IMR-90 (cell line): ENCODE measurements at regions not wholly inside any gene's neighbourhood (a gene's known extent, or its start where the extent isn't known, plus 50 kb on each side); places are given as distances from the start of the nearest gene placed in this dataset.

Experiments
- CHD1 ChIP-seq: IDR thresholded peaks from 2 replicates; pipeline ENCODE4 v1.6.1; 2012; ENCODE audit warnings: low read depth, low read length, improper control_type of control experiment
- MAZ ChIP-seq: IDR thresholded peaks from 2 replicates; pipeline ENCODE4 v1.6.1; 2012; ENCODE audit warnings: low read depth, mild to moderate bottlenecking, low read length, improper control_type of control experiment, moderate library complexity, borderline replicate concordance
- POLR2A ChIP-seq: IDR thresholded peaks from 2 replicates; pipeline ENCODE4 v1.6.1; 2012; ENCODE audit warnings: mild to moderate bottlenecking, low read depth, low read length
- RAD21 ChIP-seq: IDR thresholded peaks from 2 replicates; pipeline ENCODE4 v1.6.1; 2012; ENCODE audit warnings: low read length, improper control_type of control experiment
- TF ChIP-seq, protein P1 (sequence below): conservative IDR thresholded peaks from 2 replicates; pipeline ENCODE4 v1.5.1; 2012; ENCODE audit warnings: mild to moderate bottlenecking, low read depth, low read length, improper control_type of control experiment

DNA sequence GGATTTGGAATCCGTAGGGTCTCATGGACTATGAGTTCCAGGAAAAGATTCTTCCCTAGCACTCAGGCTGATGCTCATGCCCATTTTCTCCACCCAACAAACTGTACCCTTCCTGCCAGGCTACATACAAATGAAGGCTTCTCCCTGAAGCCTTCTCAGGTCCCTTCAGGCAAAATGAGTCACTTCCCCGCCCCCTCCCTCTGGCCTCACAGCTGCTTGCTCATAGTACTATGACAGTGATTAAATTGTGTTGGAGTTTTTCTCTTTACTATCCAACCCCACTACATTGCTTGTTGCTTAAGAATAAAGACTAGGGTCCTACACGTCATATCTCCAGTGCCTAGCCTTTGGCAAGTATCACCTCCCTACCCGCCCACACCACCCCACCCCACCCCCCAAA is 207.6 kb upstream of the NFIA start:
- TF ChIP-seq, protein P1, sequence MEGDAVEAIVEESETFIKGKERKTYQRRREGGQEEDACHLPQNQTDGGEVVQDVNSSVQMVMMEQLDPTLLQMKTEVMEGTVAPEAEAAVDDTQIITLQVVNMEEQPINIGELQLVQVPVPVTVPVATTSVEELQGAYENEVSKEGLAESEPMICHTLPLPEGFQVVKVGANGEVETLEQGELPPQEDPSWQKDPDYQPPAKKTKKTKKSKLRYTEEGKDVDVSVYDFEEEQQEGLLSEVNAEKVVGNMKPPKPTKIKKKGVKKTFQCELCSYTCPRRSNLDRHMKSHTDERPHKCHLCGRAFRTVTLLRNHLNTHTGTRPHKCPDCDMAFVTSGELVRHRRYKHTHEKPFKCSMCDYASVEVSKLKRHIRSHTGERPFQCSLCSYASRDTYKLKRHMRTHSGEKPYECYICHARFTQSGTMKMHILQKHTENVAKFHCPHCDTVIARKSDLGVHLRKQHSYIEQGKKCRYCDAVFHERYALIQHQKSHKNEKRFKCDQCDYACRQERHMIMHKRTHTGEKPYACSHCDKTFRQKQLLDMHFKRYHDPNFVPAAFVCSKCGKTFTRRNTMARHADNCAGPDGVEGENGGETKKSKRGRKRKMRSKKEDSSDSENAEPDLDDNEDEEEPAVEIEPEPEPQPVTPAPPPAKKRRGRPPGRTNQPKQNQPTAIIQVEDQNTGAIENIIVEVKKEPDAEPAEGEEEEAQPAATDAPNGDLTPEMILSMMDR = no peak
- TF ChIP-seq RAD21 = no peak
- no peak for TF ChIP-seq CHD1
- no peak for TF ChIP-seq MAZ
- TF ChIP-seq POLR2A = no peak
